ENCODE measurements at regions not wholly inside any gene's neighbourhood (a gene's known extent, or its start where the extent isn't known, plus 50 kb on each side); places are given as distances from the start of the nearest gene placed in this dataset.

DNA sequence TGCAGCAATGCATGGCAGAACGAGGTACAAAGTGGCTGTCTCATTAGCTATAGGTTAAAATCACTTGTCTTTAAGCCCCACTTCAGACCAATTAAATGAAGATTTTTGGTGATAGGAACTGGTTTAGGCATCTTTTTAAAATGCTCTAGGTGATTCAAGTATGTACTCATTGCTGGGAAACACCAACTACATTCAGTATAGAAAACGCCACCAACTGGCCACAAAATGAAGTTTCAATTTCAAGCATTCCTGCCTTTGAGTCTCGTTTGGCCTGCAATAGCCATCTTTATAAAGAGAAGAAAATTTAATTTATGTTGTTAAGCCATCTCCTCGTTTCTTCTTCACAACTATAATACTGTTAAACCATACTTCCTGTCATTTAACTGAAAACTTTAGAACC, 587.9 kb downstream of the GBE1 start:
- Histone ChIP-seq H3K4me3 (ENCODE audit: low read length) (no peak overlapping the region), H3K27me3 (ENCODE audit: control insufficient read depth, insufficient read depth) (no peaks in the 10 kb centered on the region), H3K27ac (ENCODE audit: low read length) (no peak overlapping the region), H3K9me3 (ENCODE audit: control insufficient read depth, low read length) (no peaks in the 10 kb centered on the region), H3K4me1 (ENCODE audit: control insufficient read depth, insufficient read depth, low read length) (no peaks in the 10 kb centered on the region)
- DNase-seq (no peak), ATAC-seq (no peak)
- intact Hi-C loops (cut with DNase I): no loop called here
- 44% methylated on average over 4 of the region's 4 CpGs for WGBS

DNA sequence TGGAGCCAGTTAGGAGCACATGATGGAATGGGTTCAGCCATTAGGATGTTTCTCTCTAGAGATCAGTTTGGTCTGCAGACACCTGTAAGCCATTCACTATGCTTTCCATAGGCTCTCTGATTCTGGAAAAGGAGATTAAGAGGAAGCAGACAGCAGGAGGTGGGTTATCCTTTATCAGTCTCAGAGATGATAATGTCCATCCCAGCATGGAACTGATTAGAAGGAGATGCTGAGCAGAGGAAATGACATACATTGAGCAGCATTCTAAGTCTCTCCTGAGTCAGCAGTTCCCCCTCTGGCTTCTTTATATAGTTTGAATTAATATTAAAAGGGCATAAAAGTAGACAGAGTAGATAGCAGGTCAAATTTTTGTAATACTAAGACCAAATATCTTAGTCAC, 591.1 kb downstream of the GBE1 start:
- Histone ChIP-seq H3K4me1 (ENCODE audit: control insufficient read depth, insufficient read depth, low read length) (no peaks in the 10 kb centered on the region), H3K9me3 (ENCODE audit: control insufficient read depth, low read length) (no peaks in the 10 kb centered on the region), H3K27ac (ENCODE audit: low read length) (no peak overlapping the region), H3K27me3 (ENCODE audit: control insufficient read depth, insufficient read depth) (no peaks in the 10 kb centered on the region), H3K4me3 (ENCODE audit: low read length) (no peak overlapping the region)
- intact Hi-C loops (cut with DNase I): no loop called here
- no peak for DNase-seq
- no peak for ATAC-seq

DNA sequence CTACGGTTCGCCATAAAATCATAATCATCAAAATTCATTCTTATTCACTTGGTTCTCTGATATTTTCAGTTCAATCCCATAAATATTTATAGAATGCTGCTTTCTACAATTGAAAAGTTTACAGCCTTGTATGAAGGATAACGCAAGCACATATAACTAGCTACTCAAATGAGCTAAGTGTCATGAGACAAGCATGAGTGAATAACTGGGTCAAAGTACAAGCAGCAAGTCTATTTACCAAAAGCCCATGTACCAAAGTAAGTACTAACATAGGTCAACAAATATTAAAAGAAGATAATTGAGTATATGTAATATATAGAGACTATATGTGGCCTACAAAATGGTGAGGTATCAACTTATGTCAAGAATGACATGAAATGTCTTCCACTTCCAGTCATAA, 596.6 kb downstream of the GBE1 start:
- Histone ChIP-seq H3K9me3 (ENCODE audit: control insufficient read depth, low read length) (no peaks in the 10 kb centered on the region), H3K4me3 (ENCODE audit: low read length) (no peak overlapping the region), H3K4me1 (ENCODE audit: control insufficient read depth, insufficient read depth, low read length) (no peaks in the 10 kb centered on the region), H3K27ac (ENCODE audit: low read length) (no peak overlapping the region), H3K27me3 (ENCODE audit: control insufficient read depth, insufficient read depth) (no peaks in the 10 kb centered on the region)
- intact Hi-C loops (cut with DNase I): no loop called here
- WGBS: 94% methylated on average over 3 of the region's 3 CpGs
- no peak for ATAC-seq
- DNase-seq: no peak

DNA sequence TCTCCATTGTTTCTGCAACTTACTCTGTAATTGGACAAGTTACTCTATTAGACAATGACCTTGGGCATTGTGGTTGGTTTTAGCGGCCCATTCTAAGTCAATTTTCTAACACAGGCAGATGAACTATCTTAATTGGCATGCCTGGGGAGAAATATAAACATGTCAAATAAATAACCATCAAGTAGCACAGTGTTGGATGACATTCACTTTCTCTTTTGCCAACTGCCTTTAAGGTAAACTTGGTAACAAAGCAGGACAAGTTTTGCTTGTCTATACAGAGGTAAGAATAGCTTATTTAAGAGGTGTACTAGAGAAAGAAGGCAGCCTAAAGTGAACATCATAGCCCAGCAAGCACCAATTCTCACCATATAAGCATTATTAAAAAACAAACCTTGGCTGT, 599.6 kb downstream of the GBE1 start:
- H3K4me3 ChIP-seq (ENCODE audit: low read length): no peak overlapping the region
- no peak for ATAC-seq
- WGBS: 86% methylated on average over 1 of the region's 1 CpG
- H3K27me3 ChIP-seq (ENCODE audit: control insufficient read depth, insufficient read depth): no peaks in the 10 kb centered on the region
- no peak overlapping the region for H3K27ac ChIP-seq (ENCODE audit: low read length)
- no peaks in the 10 kb centered on the region for H3K4me1 ChIP-seq (ENCODE audit: control insufficient read depth, insufficient read depth, low read length)
- DNase-seq: no peak
- no peaks in the 10 kb centered on the region for H3K9me3 ChIP-seq (ENCODE audit: control insufficient read depth, low read length)
- intact Hi-C loops (cut with DNase I): no loop called here

DNA sequence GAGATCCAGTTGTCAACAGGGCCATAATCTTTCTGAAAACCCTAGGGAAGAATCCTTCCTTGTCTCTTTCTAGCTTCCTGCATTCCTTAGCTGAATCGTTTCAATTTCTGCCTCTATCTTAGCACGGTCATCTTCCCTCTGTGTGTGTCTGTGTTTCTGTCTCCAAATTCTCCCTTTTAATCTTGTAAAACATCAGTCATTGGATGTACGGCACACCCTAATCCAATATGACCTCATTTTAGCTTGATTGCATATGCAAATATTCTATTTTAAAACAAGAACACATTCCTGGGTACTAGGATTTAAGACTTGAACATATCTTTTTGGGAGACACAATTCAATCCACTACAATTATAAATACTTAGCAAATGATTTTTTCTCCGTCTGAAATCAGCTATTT, 600.3 kb downstream of the GBE1 start:
- Histone ChIP-seq H3K27ac (ENCODE audit: low read length) (no peak overlapping the region), H3K4me3 (ENCODE audit: low read length) (no peak overlapping the region), H3K4me1 (ENCODE audit: control insufficient read depth, insufficient read depth, low read length) (no peaks in the 10 kb centered on the region), H3K9me3 (ENCODE audit: control insufficient read depth, low read length) (no peaks in the 10 kb centered on the region), H3K27me3 (ENCODE audit: control insufficient read depth, insufficient read depth) (no peaks in the 10 kb centered on the region)
- DNase-seq (no peak), ATAC-seq (no peak)
- WGBS: 41% methylated on average over 4 of the region's 4 CpGs
- intact Hi-C loops (cut with DNase I): no loop called here

- H3K27ac ChIP-seq (ENCODE audit: low read length): no peak overlapping the region
- H3K27me3 ChIP-seq (ENCODE audit: control insufficient read depth, insufficient read depth): no peaks in the 10 kb centered on the region
- no peaks in the 10 kb centered on the region for H3K9me3 ChIP-seq (ENCODE audit: control insufficient read depth, low read length)
- no peaks in the 10 kb centered on the region for H3K4me1 ChIP-seq (ENCODE audit: control insufficient read depth, insufficient read depth, low read length)
- intact Hi-C loops (cut with DNase I): no loop called here
- DNase-seq: no peak
- H3K4me3 ChIP-seq (ENCODE audit: low read length): no peak overlapping the region
- ATAC-seq: no peak
- WGBS: 67% methylated on average over 7 of the region's 7 CpGs
These were observed 606.8 kb downstream of the GBE1 start for GRCh38 chr3:81154611-81155143.

DNA sequence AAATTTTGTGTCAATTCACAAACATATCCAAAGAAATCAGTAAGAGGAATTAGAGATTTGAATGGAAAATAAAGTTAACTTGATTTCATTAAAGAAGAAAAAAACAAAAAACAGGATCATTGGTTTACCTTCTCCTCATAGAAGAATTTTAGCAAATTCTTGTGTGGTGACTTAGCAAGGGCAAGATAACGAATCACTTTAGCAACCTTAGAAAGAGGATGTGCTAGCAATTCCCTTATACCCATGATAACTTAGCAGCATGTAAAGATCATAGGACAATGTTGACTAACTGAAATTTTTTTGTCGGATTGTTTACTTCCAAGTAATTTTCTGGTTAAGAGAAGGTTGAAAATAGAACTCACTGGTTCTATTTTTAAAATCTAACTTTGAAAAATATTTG, 609.3 kb downstream of the GBE1 start:
- intact Hi-C loops (cut with DNase I): no loop called here
- Histone ChIP-seq H3K4me3 (ENCODE audit: low read length) (no peak overlapping the region), H3K27me3 (ENCODE audit: control insufficient read depth, insufficient read depth) (no peaks in the 10 kb centered on the region), H3K4me1 (ENCODE audit: control insufficient read depth, insufficient read depth, low read length) (no peaks in the 10 kb centered on the region), H3K27ac (ENCODE audit: low read length) (no peak overlapping the region), H3K9me3 (ENCODE audit: control insufficient read depth, low read length) (no peaks in the 10 kb centered on the region)
- 67% methylated on average over 2 of the region's 2 CpGs for WGBS
- ATAC-seq: no peak
- DNase-seq: no peak

DNA sequence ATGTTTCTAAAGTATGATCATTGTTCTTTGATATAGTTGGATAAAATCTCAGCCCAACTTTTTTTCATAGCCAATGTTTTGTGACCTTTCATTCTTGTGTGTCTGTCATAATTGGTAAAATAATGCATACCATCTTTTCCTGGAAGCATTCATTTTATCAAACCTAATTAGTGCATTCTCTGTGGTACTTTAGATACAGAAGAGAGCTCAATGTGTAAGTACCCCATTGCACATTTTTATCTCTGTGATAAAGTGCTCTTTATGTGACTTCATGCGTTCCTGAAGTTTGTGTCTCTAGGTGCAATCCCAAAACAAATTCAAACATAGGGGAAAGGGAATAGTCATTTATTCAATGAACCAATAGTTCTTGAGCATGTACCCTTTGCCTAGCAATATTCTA, 628.5 kb downstream of the GBE1 start:
- whole genome bisulfite sequencing: 69% methylated on average over 1 of the region's 1 CpG
- ATAC-seq: no peak
- Histone ChIP-seq H3K4me1 (ENCODE audit: control insufficient read depth, insufficient read depth, low read length) (no peaks in the 10 kb centered on the region), H3K27me3 (ENCODE audit: control insufficient read depth, insufficient read depth) (no peaks in the 10 kb centered on the region), H3K27ac (ENCODE audit: low read length) (no peak overlapping the region), H3K4me3 (ENCODE audit: low read length) (no peak overlapping the region), H3K9me3 (ENCODE audit: control insufficient read depth, low read length) (no peaks in the 10 kb centered on the region)
- no peak for DNase-seq
- intact Hi-C loops (cut with DNase I): no loop called here

DNA sequence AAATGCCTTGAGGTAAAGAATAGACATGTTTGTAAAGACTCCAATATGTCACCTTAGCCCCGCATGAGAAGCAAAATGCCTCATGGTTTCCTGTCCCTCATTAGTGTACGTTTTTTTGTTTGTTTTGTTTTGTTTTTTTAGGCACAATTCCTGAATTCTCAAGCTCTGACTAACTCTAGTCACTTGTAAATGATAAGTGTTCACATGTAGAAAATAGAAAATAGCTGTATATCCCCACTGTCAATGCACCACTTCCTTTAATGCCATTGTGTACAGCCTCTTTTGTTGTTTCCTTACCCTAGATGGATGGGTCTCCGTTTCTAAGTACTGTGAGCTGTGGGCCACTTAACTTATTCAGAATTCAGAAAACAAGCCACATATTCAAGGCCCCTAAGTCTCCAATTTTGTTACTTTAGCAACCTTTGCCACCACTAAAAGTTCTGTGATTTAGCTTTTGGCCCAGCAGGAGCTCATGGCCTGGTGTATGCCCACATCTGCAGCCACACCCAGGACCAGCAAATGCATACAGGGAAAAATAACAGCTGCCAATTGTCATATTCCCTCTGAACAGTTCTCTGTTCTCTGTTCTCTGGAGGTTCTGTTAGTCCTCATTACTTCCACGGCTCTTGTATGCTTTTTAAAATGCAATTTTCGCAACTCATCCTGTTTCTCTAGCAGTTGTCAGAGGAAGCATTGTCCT, 655.5 kb downstream of the GBE1 start:
- no peaks in the 10 kb centered on the region for H3K9me3 ChIP-seq (ENCODE audit: control insufficient read depth, low read length)
- DNase-seq (no peak), ATAC-seq (no peak)
- no peak overlapping the region for H3K4me3 ChIP-seq (ENCODE audit: low read length)
- intact Hi-C loops (cut with DNase I): no loop called here
- no peak overlapping the region for H3K27ac ChIP-seq (ENCODE audit: low read length)
- no peaks in the 10 kb centered on the region for H3K27me3 ChIP-seq (ENCODE audit: control insufficient read depth, insufficient read depth)
- 55% methylated on average over 5 of the region's 5 CpGs for WGBS
- no peaks in the 10 kb centered on the region for H3K4me1 ChIP-seq (ENCODE audit: control insufficient read depth, insufficient read depth, low read length)

DNA sequence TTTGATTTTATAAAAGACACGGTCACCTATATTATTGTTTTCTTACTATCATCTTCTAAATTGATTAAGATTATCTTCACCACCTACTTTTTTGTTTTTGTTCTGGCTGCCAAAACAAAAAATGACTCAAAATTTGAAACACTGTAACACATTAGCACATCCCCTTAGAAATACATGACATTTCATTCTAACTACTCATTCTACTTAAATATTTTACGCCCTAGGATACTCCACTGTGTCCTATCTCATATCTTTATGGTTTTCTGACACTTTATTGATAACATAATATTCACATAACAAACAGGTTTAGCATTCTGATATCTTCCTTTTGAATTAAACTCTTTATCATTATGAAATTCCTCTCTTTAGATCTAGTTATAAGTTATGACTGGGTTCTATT, 656.2 kb downstream of the GBE1 start:
- intact Hi-C loops (cut with DNase I): no loop called here
- WGBS: 63% methylated on average over 2 of the region's 2 CpGs
- Histone ChIP-seq H3K27ac (ENCODE audit: low read length) (no peak overlapping the region), H3K27me3 (ENCODE audit: control insufficient read depth, insufficient read depth) (no peaks in the 10 kb centered on the region), H3K4me3 (ENCODE audit: low read length) (no peak overlapping the region), H3K4me1 (ENCODE audit: control insufficient read depth, insufficient read depth, low read length) (no peaks in the 10 kb centered on the region), H3K9me3 (ENCODE audit: control insufficient read depth, low read length) (no peaks in the 10 kb centered on the region)
- DNase-seq (no peak), ATAC-seq (no peak)

- no peak for DNase-seq
- intact Hi-C loops (cut with DNase I): no loop called here
- no peak overlapping the region for H3K4me3 ChIP-seq (ENCODE audit: low read length)
- H3K4me1 ChIP-seq (ENCODE audit: control insufficient read depth, insufficient read depth, low read length): no peaks in the 10 kb centered on the region
- 78% methylated on average over 1 of the region's 1 CpG for WGBS
- no peaks in the 10 kb centered on the region for H3K27me3 ChIP-seq (ENCODE audit: control insufficient read depth, insufficient read depth)
- H3K9me3 ChIP-seq (ENCODE audit: control insufficient read depth, low read length): no peaks in the 10 kb centered on the region
- ATAC-seq: no peak
- H3K27ac ChIP-seq (ENCODE audit: low read length): no peak overlapping the region
These were observed 663.6 kb downstream of the GBE1 start for GRCh38 chr3:81097889-81098288.

DNA sequence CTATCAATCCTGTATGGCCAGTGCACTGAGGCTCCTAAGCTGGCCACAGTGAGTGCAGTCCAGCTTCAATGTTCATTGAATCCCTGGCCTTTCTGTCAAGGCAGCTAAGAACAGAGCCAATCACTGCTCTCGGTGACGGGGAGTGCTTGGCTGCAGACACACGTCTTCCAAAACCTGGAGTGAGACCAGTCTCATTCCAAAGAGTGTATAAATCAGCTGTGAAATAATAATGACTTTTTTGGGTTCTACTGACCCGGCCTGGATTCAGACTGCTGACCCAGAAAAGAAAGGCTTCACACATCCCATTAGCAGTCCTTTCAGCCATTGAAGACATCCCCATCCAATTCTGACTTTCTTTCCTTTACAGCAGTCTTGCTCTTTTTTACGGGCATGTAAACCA, 665.5 kb downstream of the GBE1 start:
- H3K27ac ChIP-seq (ENCODE audit: low read length): no peak overlapping the region
- no peak for ATAC-seq
- no peak overlapping the region for H3K4me3 ChIP-seq (ENCODE audit: low read length)
- H3K9me3 ChIP-seq (ENCODE audit: control insufficient read depth, low read length): no peaks in the 10 kb centered on the region
- intact Hi-C loops (cut with DNase I): no loop called here
- DNase-seq: no peak
- no peaks in the 10 kb centered on the region for H3K4me1 ChIP-seq (ENCODE audit: control insufficient read depth, insufficient read depth, low read length)
- 64% methylated on average over 5 of the region's 5 CpGs for WGBS
- no peaks in the 10 kb centered on the region for H3K27me3 ChIP-seq (ENCODE audit: control insufficient read depth, insufficient read depth)

Measured in right cardiac atrium (tissue), 5 donors.